ENCODE measurements at regions not wholly inside any gene's neighbourhood (a gene's known extent, or its start where the extent isn't known, plus 50 kb on each side); places are given as distances from the start of the nearest gene placed in this dataset.

GRCh38 chr16:79303206-79303605 lies 297.3 kb downstream of the MAF start:
- DNase-seq = no peak
- ATAC-seq (ENCODE audit: insufficient read depth, low read depth) = no peak
- Histone ChIP-seq H3K27me3 (ENCODE audit: insufficient read depth, low read length, poor library complexity) (no peaks in the 10 kb centered on the region), H4K20me1 (ENCODE audit: insufficient read depth, low read length) (no peaks in the 10 kb centered on the region), H3K9me3 (ENCODE audit: insufficient read depth, low read length, severe bottlenecking) (no peaks in the 10 kb centered on the region), H3K4me2 (ENCODE audit: insufficient read depth, low read length) (no peak overlapping the region), H3K36me3 (ENCODE audit: insufficient read depth, low read length) (no peaks in the 10 kb centered on the region), H3K4me3 (ENCODE audit: low read depth in 1 of 2, low read length in 2 of 2) (no peak overlapping the region), H3K27ac (ENCODE audit: low read length) (no peak overlapping the region), H2AFZ (ENCODE audit: low read depth, low read length) (no peak overlapping the region), H3K9ac (ENCODE audit: low read depth, low read length) (no peak overlapping the region), H3K4me1 (ENCODE audit: insufficient read depth, low read length) (no peaks in the 10 kb centered on the region), H3K79me2 (ENCODE audit: insufficient read depth, low read length) (no peaks in the 10 kb centered on the region)
- TF ChIP-seq CTCF (IDR thresholded peaks at IDR 0.05; ENCODE audit: borderline replicate concordance, extremely low read depth, low read length, poor library complexity, severe bottlenecking) = no peak
- no peak for TF ChIP-seq EZH2 (IDR thresholded peaks at IDR 0.05; ENCODE audit: borderline replicate concordance, low read depth, low read length, severe bottlenecking)

GRCh38 chr16:79302731-79303130 lies 297.8 kb downstream of the MAF start:
- no peaks in the 10 kb centered on the region for H3K27me3 ChIP-seq (ENCODE audit: insufficient read depth, low read length, poor library complexity)
- H3K4me2 ChIP-seq (ENCODE audit: insufficient read depth, low read length) = no peak overlapping the region
- no peak for DNase-seq
- H3K79me2 ChIP-seq (ENCODE audit: insufficient read depth, low read length) = no peaks in the 10 kb centered on the region
- ATAC-seq (ENCODE audit: insufficient read depth, low read depth) = no peak
- TF ChIP-seq CTCF (IDR thresholded peaks at IDR 0.05; ENCODE audit: borderline replicate concordance, extremely low read depth, low read length, poor library complexity, severe bottlenecking) (no peak), EZH2 (IDR thresholded peaks at IDR 0.05; ENCODE audit: borderline replicate concordance, low read depth, low read length, severe bottlenecking) (no peak)
- H2AFZ ChIP-seq (ENCODE audit: low read depth, low read length) = no peak overlapping the region
- no peaks in the 10 kb centered on the region for H3K4me1 ChIP-seq (ENCODE audit: insufficient read depth, low read length)
- no peaks in the 10 kb centered on the region for H4K20me1 ChIP-seq (ENCODE audit: insufficient read depth, low read length)
- H3K27ac ChIP-seq (ENCODE audit: low read length) = no peak overlapping the region
- H3K4me3 ChIP-seq (ENCODE audit: low read depth in 1 of 2, low read length in 2 of 2) = no peak overlapping the region
- H3K9ac ChIP-seq (ENCODE audit: low read depth, low read length) = no peak overlapping the region
- no peaks in the 10 kb centered on the region for H3K9me3 ChIP-seq (ENCODE audit: insufficient read depth, low read length, severe bottlenecking)
- H3K36me3 ChIP-seq (ENCODE audit: insufficient read depth, low read length) = no peaks in the 10 kb centered on the region

- Histone ChIP-seq H2AFZ (ENCODE audit: low read depth, low read length) (no peak overlapping the region), H3K4me1 (ENCODE audit: insufficient read depth, low read length) (peaks cover 3% of the 10 kb centered on the region; the same call in 1 of the 2 replicates), H3K4me3 (ENCODE audit: low read depth in 1 of 2, low read length in 2 of 2) (no peak overlapping the region), H3K36me3 (ENCODE audit: insufficient read depth, low read length) (no peaks in the 10 kb centered on the region), H3K9ac (ENCODE audit: low read depth, low read length) (no peak overlapping the region), H3K27me3 (ENCODE audit: insufficient read depth, low read length, poor library complexity) (no peaks in the 10 kb centered on the region), H3K79me2 (ENCODE audit: insufficient read depth, low read length) (no peaks in the 10 kb centered on the region), H3K9me3 (ENCODE audit: insufficient read depth, low read length, severe bottlenecking) (no peaks in the 10 kb centered on the region), H3K27ac (ENCODE audit: low read length) (no peak overlapping the region), H3K4me2 (ENCODE audit: insufficient read depth, low read length) (no peak overlapping the region), H4K20me1 (ENCODE audit: insufficient read depth, low read length) (no peaks in the 10 kb centered on the region)
- TF ChIP-seq CTCF (IDR thresholded peaks at IDR 0.05; ENCODE audit: borderline replicate concordance, extremely low read depth, low read length, poor library complexity, severe bottlenecking) (no peak), EZH2 (IDR thresholded peaks at IDR 0.05; ENCODE audit: borderline replicate concordance, low read depth, low read length, severe bottlenecking) (no peak)
- ATAC-seq (ENCODE audit: insufficient read depth, low read depth) (no peak), DNase-seq (no peak)
Observed at GRCh38 chr16:79301051-79301450, 299.5 kb downstream of the MAF start.

Data from DND-41 (cell line).